ENCODE measurements at regions not wholly inside any gene's neighbourhood (a gene's known extent, or its start where the extent isn't known, plus 50 kb on each side); places are given as distances from the start of the nearest gene placed in this dataset. TPM values are rescaled to one million over a fixed set of nuclear protein-coding genes. Genes with fewer than 3 reads are reported as not detected.

DNA sequence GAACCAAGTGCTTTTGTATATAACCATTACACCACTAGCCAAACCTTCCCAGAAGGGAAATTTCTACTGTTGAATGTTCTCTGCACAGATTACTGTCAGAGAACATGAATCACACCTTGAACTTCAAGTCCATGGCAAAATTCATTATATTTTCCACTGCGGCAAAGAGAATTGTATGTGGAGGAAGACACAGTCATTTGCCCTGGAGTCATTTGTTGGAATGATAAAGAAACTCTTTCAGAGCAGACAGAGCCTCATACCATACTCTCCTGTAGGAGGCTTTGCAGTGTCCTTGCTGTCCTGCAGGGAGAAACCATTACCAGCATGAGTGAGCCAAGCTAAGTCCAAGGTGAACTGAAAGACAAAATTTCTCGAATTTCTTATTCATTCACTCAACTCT is 369.0 kb downstream of the ARHGEF28 start:
- Histone ChIP-seq H3K27ac (ENCODE audit: insufficient read depth, low read depth, low read length) (no peak overlapping the region), H3K9me3 (replicated peaks; ENCODE audit: control insufficient read depth, insufficient read depth, low read length) (no peaks in the 10 kb centered on the region), H3K4me1 (ENCODE audit: control insufficient read depth, extremely low read depth, insufficient read depth, low read length) (no peaks in the 10 kb centered on the region), H3K4me2 (ENCODE audit: insufficient read depth, low read length) (no peak overlapping the region), H3K4me3 (replicated peaks in 1 of 3; ENCODE audit: insufficient read depth in 1 of 3, low read depth in 1 of 3, low read length in 3 of 3) (no peak overlapping the region), H3K79me2 (ENCODE audit: control insufficient read depth, insufficient read depth, low read length) (no peaks in the 10 kb centered on the region), H2AFZ (ENCODE audit: low read depth, low read length) (no peak overlapping the region), H3K9ac (replicated peaks; ENCODE audit: extremely low read depth, insufficient read depth, low read length) (no peak overlapping the region), H3K36me3 (ENCODE audit: control insufficient read depth in 2 of 2, extremely low read depth in 1 of 2, insufficient read depth in 2 of 2, low read length in 2 of 2) (no peaks in the 10 kb centered on the region), H4K20me1 (replicated peaks; ENCODE audit: control insufficient read depth, extremely low read depth, insufficient read depth, low read length) (no peaks in the 10 kb centered on the region), H3K9me1 (replicated peaks; ENCODE audit: control insufficient read depth, extremely low read depth, insufficient read depth, low read length) (no peaks in the 10 kb centered on the region), H3K27me3 (ENCODE audit: control insufficient read depth in 2 of 2, insufficient read depth in 2 of 2, low read length in 2 of 2) (peaks cover 18 to 22% of the 10 kb centered on the region in 2 experiments)
- TF ChIP-seq, protein P1, sequence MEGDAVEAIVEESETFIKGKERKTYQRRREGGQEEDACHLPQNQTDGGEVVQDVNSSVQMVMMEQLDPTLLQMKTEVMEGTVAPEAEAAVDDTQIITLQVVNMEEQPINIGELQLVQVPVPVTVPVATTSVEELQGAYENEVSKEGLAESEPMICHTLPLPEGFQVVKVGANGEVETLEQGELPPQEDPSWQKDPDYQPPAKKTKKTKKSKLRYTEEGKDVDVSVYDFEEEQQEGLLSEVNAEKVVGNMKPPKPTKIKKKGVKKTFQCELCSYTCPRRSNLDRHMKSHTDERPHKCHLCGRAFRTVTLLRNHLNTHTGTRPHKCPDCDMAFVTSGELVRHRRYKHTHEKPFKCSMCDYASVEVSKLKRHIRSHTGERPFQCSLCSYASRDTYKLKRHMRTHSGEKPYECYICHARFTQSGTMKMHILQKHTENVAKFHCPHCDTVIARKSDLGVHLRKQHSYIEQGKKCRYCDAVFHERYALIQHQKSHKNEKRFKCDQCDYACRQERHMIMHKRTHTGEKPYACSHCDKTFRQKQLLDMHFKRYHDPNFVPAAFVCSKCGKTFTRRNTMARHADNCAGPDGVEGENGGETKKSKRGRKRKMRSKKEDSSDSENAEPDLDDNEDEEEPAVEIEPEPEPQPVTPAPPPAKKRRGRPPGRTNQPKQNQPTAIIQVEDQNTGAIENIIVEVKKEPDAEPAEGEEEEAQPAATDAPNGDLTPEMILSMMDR (IDR thresholded peaks at IDR 0.05; ENCODE audit: extremely low read depth in 1 of 2, insufficient read depth in 1 of 2, low read depth in 1 of 2, low read length in 2 of 2): no peak
- TF ChIP-seq POLR2AphosphoS5 (IDR thresholded peaks at IDR 0.05; ENCODE audit: insufficient read depth, low read depth, low read length): no peak
- FAIRE-seq (no peak), DNase-seq (ENCODE audit: low read depth, low spot score) (no peak)
- CTCF ChIA-PET: no interaction called here
- POLR2A ChIA-PET: no interaction called here
- BruUV-seq (replicated peaks): no TSS peak
- intact Hi-C loops (cut with micrococcal nuclease) (no loop called here), dilution Hi-C loops (cut with MboI; ENCODE audit: extremely low pct_ligation_motif_present, low sequenced_read_pairs) (no loop called here)

Small RNA genes lying in the stretch of these regions (small RNA-seq; reads per million reads assigned to genes)
- not detected for gene RN7SL814P (ENCODE audit: insufficient read depth, insufficient read length, low read depth, low replicate concordance)

Measured in endothelial cell of umbilical vein (primary cell).